Activated CD4-positive, alpha-beta T cell treated with anti-CD3 and anti-CD28 coated beads, Interleukin-2, Interleukin-4, amounts not matched to agents 100 ng/mL and 50 ng/mL, durations not matched to agents 16 hours and 8 hours (primary cell): ENCODE measurements at regions not wholly inside any gene's neighbourhood (a gene's known extent, or its start where the extent isn't known, plus 50 kb on each side); places are given as distances from the start of the nearest gene placed in this dataset.
"Not testable (repeated sequence)": the region's sequence is repeated elsewhere in the genome, so short reads cannot be mapped to it uniquely, and the experiment has no call there.

Experiments used
- DNase-seq: peaks from one replicate; pipeline ENCODE4 v3.0.0-alpha.2; 2020; ENCODE audit warnings: low spot score

DNA sequence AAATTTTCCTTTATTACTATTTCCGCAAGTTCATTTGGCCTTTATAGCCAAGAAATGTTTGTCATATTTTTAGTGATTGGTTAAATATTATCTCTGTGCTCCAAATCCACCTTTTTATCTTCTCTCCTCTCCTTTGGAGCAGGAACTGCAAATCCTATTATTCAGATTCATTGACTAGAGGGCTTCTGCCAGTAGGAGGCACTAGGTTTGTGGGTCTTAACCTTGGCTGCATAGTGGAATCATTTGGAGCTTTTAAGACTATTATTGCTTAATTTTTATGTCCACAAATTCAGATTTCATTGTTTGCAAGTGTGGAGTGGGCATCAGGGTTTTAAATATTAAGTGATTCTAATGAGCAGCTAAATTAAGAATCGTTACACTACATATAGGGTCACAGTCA lies 75.3 kb upstream of the SYT10 start:
- no peak for DNase-seq

- no peak for DNase-seq
These were observed 79.9 kb upstream of the SYT10 start for GRCh38 chr12:33519566-33519965.

GRCh38 chr12:33520505-33521302 lies 81.1 kb upstream of the SYT10 start:
- DNase-seq = not testable (repeated sequence)

GRCh38 chr12:33529031-33529430 lies 89.4 kb upstream of the SYT10 start:
- no peak for DNase-seq

DNA sequence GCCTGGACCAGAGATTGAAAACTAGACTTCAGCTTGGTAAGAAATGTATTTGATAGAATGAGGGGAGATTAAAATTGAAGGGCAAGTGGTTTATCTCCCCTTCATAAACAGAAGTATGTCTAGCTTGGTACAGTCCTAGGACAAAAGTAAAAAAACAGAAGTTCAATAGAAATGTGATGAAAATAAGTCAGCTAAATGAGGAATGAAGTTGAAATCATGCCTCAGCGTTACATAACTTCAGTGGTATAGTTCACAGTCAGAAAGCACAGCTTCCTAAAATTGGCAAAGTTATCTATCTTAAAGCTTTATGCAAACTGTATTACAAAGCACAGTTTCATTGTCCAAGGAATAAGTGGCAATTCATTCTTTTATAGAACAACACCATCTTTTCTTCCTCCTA lies 90.2 kb upstream of the SYT10 start:
- DNase-seq = no peak

DNA sequence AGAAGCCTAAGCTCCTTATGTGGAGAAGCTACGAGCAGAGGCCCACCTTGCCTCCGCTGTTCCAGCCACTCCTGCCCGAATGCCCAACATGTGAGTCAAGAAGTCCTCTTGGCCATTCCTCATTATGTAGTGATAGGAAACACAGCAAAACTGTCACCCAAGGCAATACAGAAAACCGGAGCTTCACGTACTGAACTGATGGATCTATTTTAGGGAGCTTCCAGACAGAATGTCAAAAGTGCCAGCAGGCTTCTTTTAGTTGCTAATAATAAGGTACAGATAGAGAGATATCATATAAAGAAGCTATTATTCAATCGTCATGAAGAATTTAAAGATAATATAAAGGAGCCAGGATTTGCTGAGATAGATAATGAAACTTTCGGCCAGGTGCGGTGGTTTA lies 91.6 kb upstream of the SYT10 start:
- no peak for DNase-seq

- DNase-seq = no peak
These were observed 93.9 kb upstream of the SYT10 start for GRCh38 chr12:33533527-33533926.

GRCh38 chr12:33536431-33536830 lies 96.8 kb upstream of the SYT10 start:
- DNase-seq = no peak

GRCh38 chr12:33546004-33546403 lies 106.4 kb upstream of the SYT10 start:
- no peak for DNase-seq

DNA sequence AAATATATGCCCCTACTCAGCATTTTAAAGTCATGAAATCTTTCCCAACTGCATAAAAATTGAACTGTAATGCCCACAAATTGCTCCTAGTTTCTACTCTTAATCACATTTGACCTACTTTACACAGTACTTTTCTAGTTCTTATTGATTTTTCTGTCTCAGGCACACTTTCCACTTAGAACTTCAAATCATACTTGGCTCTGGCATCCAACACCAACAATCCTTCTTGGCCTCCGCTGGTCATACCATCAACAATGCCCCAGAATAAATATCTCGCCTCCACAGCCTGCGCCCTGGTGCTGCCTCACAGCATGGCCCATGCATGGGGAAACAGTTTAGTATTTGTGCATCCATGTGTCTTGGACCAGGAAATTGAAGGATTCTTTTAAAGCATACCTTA lies 107.5 kb upstream of the SYT10 start:
- no peak for DNase-seq

DNA sequence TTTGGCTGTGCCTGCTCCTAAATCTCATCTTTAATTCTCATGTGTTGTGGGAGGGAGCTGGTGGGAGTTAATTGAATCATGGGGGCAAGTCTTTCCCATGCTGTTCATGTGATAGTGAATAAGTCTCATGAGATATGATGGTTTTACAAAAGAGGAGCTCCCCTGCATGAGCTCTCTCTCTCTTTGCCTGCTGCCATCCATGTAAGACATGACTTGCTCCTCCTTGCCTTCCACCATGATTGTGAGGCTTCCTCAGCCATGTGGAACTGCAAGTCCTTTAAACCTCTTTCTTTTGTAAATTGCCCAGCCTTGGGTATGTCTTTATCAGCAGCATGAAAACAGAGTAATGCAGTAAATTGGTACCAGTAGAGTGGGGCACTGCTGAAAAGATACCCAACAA lies 110.6 kb upstream of the SYT10 start:
- not testable (repeated sequence) for DNase-seq

DNA sequence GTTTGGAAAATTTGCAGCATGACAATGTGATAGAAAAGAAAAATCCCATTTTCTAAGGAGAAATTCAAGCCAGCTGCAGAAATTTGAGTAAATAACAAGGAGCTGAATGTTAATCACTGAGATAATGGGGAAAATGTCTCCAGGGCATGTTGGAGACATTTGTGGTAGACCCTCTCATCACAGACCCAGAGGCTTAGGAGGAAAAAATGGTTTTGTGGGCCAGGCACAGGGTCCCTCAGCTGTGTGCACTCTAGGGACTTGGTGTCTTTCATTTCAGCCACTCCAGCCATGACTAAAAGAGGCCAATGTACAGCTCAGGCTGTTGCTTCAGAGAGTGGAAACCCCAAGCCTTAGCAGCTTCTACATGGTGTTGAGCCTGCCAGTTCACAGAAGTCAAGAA lies 111.4 kb upstream of the SYT10 start:
- no peak for DNase-seq

GRCh38 chr12:33555128-33555527 lies 115.5 kb upstream of the SYT10 start:
- no peak for DNase-seq

DNA sequence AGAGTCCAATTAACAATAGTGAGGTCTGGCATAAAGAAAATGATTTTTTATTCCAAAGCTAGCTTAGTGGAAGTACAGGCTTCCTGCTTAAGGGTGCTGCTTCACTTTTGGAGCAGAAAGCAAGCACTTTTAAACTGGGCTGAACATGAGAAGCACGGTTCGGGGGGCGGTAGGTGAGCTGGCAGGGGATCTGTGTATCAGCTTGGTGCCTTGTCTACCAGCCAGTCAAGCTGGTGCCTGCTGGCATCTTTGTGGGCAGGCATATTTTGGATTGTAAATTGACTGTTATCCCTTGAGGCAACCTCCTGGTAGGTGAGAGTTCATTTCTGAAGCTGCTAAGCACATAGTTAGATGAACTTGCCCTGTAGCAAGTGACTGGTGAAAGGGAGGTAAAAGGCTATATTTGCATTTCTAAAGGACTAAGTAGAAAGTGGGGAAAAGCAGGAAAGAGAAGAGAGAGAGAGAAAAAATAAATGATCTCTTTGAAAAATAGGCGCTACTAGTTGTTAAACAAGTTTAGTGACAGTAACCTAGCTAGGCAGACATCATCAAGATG lies 121.1 kb upstream of the SYT10 start:
- DNase-seq = no peak

GRCh38 chr12:33562401-33562800 lies 122.8 kb upstream of the SYT10 start:
- DNase-seq = no peak

DNA sequence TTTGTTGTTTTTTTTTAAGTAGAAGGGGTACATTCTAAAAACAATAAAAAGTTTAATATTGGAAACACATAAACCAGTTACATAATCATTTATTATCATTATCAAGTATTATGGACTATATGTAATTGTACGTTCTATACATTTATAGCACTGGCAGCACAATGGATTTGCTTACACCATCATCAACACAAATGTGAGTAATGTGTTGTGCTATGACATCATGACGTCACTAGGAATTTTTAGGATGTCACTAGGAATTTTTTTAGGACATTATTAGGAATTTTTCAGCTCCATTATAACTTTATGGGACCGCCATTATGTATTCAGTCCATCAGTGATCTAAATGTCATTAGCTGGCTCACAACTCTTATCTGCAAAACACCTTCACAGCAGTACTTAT lies 126.8 kb upstream of the SYT10 start:
- no peak for DNase-seq

DNA sequence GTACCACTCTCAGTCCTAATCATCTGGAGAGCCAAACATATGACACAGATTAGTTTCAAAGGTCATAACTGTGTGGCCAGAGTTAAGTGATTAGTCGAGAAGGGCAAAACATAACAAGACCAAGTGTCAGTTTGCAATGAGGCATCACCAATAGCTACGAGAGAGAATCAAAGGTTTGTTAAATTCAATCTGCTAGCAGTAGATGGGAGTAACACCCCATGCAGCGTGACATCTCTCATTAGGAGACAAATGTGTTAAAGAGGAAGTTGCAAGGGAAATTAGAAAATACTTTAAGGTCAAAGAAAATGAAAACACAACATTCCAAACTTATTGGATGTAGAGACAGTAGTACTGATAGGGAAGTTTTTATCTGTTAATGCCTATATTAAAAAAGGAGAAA lies 135.7 kb upstream of the SYT10 start:
- DNase-seq = no peak

GRCh38 chr12:33581613-33582122 lies 142.0 kb upstream of the SYT10 start:
- DNase-seq = no peak

DNA sequence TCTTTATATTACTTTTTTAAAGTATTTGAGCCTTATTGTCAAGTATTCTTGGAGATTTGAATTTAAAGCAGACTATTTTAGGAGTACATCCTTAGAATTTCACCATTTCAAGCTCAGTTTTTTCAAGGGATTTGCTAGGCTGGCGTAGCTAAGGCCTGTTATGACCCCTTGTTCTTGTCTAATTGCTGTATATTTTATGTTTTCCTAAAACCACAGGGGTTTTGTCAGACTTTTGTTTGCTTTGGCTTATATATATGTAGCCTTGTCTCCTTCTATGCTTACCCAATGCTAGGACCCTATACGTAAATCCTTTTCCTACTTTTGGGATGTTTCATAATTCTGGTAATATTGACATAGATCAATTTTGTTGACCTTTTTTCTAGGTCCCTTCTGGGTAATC lies 147.0 kb upstream of the SYT10 start:
- no peak for DNase-seq

- no peak for DNase-seq
These were observed 147.7 kb upstream of the SYT10 start for GRCh38 chr12:33587354-33587753.

- no peak for DNase-seq
These were observed 148.4 kb upstream of the SYT10 start for GRCh38 chr12:33587784-33588712.

- DNase-seq = no peak
These were observed 149.2 kb upstream of the SYT10 start for GRCh38 chr12:33588725-33589405.
